ENCODE measurements at regions not wholly inside any gene's neighbourhood (a gene's known extent, or its start where the extent isn't known, plus 50 kb on each side); places are given as distances from the start of the nearest gene placed in this dataset.
"Not testable (repeated sequence)": the region's sequence is repeated elsewhere in the genome, so short reads cannot be mapped to it uniquely, and the experiment has no call there.

DNA sequence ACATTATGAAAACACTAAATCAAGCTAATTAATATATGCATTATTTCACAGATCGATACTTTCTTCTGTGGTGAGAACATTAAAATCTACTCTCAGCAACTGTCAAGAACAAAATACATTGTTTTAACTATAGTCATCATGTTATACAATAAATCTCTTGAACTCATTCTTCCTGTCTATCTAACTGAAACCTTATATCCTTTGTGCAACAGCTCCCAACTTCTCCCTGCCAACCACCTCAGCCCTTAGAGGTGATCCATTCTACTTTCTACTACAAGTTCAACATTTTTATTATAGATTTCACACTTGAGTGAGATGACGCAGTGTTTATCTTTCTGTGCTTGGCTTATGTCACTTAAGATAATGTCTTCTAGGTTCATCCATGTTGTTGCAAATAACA is 535.2 kb upstream of the CRIM1 start:
- TF ChIP-seq, protein P1, sequence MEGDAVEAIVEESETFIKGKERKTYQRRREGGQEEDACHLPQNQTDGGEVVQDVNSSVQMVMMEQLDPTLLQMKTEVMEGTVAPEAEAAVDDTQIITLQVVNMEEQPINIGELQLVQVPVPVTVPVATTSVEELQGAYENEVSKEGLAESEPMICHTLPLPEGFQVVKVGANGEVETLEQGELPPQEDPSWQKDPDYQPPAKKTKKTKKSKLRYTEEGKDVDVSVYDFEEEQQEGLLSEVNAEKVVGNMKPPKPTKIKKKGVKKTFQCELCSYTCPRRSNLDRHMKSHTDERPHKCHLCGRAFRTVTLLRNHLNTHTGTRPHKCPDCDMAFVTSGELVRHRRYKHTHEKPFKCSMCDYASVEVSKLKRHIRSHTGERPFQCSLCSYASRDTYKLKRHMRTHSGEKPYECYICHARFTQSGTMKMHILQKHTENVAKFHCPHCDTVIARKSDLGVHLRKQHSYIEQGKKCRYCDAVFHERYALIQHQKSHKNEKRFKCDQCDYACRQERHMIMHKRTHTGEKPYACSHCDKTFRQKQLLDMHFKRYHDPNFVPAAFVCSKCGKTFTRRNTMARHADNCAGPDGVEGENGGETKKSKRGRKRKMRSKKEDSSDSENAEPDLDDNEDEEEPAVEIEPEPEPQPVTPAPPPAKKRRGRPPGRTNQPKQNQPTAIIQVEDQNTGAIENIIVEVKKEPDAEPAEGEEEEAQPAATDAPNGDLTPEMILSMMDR (IDR thresholded peaks at IDR 0.05; ENCODE audit: insufficient read depth, low read depth, low read length, missing control alignments): no peak
- no peak overlapping the region for H3K4me3 ChIP-seq (ENCODE audit: low read length)
- DNase-seq (ENCODE audit: low read depth): no peak

DNA sequence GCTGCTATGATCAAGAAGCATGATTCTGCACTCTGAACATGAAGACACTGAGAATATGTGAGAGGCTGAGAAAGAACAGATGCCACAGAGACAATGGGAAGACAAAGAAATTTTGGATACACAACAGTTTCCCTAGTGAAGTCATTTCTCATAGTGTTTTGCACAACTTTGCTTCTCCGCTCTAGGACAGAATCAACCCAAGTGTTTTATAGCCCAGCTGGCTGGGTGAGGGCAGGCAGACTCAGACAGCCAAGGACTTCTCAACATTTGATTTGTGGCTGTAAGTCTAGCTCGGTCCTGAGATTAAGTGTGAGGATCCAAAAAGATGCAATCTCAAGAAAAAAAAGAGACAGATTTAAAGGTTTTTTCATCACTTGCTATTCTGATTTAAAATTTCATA is 536.5 kb upstream of the CRIM1 start:
- no peak for DNase-seq (ENCODE audit: low read depth)
- TF ChIP-seq, protein P1 (IDR thresholded peaks at IDR 0.05; ENCODE audit: insufficient read depth, low read depth, low read length, missing control alignments): no peak
- H3K4me3 ChIP-seq (ENCODE audit: low read length): no peak overlapping the region

DNA sequence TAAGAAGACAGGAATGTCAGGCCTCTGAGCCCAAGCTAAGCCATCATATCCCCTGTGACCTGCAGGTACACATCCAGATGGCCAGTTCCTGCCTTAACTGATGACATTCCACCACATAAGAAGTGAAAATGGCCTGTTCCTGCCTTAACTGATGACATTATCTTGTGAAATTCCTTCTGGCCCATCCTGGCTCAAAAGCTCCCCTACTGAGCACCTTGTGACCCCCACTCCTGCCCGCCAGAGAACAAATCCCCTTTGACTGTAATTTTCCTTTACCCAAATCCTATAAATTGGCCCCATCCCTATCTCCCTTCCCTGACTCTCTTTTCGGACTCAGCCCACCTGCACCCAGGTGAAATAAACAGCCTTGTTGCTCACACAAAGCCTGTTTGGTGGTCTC is 537.2 kb upstream of the CRIM1 start:
- H3K4me3 ChIP-seq (ENCODE audit: low read length); DNase-seq (ENCODE audit: low read depth): not testable (repeated sequence)

DNA sequence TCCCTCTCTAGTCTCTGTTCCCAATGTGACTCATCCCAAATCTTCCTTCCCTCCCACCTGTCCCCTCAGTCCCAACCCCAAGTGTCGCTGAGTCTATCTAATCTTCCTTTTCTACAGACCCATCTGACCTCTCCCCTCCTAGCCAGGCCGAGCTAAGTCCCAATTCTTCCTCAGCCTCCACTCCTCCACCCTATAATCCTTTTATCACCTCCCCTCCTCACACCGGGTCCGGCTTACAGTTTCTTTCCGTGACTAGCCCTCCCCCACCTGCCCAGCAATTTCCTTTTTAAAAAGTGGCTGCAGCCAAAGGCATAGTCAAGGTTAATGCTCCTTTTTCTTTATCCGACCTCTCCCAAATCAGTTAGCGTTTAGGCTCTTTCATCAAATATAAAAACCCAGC is 541.0 kb upstream of the CRIM1 start:
- DNase-seq (ENCODE audit: low read depth); H3K4me3 ChIP-seq (ENCODE audit: low read length): not testable (repeated sequence)

DNA sequence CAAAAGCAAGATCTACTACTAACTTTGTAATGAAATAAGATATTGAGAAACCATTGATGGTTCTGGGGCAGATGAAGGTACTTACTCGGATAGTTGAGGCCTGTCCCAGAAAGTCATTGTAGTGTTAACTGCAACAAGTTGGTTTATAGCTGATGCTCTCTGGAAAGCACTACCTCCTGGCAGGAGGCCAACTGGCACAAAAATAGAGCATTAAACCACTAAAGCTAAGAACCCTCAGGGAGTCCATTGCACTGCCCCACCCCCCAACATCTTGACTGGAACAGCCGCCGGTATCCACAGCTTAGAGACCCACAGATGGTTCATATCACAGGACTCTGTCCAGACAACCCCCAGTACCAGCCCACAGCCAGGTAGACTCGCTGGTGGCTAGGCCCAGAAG is 552.5 kb upstream of the CRIM1 start:
- DNase-seq (ENCODE audit: low read depth): no peak
- no peak overlapping the region for H3K4me3 ChIP-seq (ENCODE audit: low read length)
- TF ChIP-seq, protein P1 (IDR thresholded peaks at IDR 0.05; ENCODE audit: insufficient read depth, low read depth, low read length, missing control alignments): no peak

DNA sequence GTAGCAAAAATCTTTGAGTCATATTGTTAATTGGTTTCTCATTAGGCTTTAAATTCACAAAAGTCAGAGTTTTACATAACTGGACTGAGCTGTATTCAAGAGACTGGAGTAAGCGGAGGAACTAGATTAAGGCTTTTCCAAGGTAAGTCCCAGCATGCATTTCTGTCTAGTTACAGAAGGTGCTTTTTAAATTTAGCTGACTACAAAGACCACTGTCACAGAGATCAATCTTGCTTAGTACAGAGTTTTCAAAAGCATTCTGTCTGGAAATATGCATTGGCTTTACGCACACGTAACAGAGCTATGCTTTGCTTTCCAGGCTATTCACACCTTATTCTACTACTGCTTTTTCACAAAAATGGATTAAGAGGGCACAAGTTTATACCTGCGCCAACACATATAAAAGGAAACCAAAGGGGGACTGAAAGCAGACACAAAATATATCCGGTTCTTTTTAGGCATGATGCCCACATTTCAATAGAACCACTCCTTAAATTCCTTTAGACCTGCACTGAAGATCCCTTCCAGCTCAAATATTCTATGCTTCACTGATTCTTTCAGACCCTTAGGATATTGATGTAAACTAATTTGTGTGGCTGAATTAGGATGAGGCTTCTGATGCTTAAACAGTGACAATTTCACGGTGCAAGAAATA is 560.7 kb upstream of the CRIM1 start:
- DNase-seq (ENCODE audit: low read depth): peak; percentile 33
- no peak overlapping the region for H3K4me3 ChIP-seq (ENCODE audit: low read length)
- TF ChIP-seq, protein P1 (IDR thresholded peaks at IDR 0.05; ENCODE audit: insufficient read depth, low read depth, low read length, missing control alignments): no peak

DNA sequence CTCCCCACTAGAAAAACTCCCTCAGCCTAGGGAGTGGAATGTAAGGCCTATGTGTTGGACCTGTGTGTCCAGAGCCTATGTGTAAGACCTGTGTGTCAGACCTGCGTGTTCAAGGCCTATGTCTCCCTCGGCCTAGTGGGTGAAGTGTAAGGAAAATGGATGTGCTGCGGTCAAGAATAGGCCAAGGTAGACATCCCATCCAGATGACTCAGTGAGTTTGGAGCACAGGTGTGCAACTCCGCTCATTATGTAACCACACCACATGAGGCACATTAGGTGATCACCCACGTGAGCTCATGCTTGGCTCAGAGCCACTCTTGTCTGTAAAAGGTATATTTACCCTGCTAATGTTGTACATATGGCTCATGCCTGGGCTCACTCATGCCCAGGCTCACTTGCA is 565.3 kb upstream of the CRIM1 start:
- TF ChIP-seq, protein P1 (IDR thresholded peaks at IDR 0.05; ENCODE audit: insufficient read depth, low read depth, low read length, missing control alignments): no peak
- H3K4me3 ChIP-seq (ENCODE audit: low read length): no peak overlapping the region
- peak; percentile 85 for DNase-seq (ENCODE audit: low read depth)

DNA sequence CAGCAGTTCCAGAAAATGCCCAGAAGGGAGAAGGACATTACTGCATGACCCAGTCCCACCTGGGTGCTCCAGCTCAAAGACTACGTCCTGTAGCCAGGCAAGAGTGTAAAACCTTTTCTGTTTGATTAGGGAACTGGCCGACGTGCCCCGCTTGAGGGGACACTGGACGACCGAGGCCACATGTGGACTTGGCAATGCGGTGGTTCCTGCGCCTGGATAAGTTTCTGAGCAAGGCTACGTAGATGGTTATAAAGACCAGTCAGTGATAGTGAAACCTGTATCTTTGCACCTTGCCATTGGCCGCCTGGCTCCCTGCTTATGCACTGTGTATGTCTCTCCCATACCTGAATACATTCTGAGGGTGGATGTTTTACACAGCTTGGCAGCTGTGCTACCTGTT is 567.0 kb upstream of the CRIM1 start:
- DNase-seq (ENCODE audit: low read depth): no peak
- H3K4me3 ChIP-seq (ENCODE audit: low read length): no peak overlapping the region
- TF ChIP-seq, protein P1 (IDR thresholded peaks at IDR 0.05; ENCODE audit: insufficient read depth, low read depth, low read length, missing control alignments): no peak
